ENCODE measurements at regions not wholly inside any gene's neighbourhood (a gene's known extent, or its start where the extent isn't known, plus 50 kb on each side); places are given as distances from the start of the nearest gene placed in this dataset.
"Not testable (repeated sequence)": the region's sequence is repeated elsewhere in the genome, so short reads cannot be mapped to it uniquely, and the experiment has no call there.

- not testable (repeated sequence) for H3K4me1 Mint-ChIP-seq (ENCODE audit: low read depth in 2 of 2); H3K27me3 Mint-ChIP-seq; H3K9me3 Mint-ChIP-seq; H3K27ac Mint-ChIP-seq; H3K36me3 Mint-ChIP-seq (ENCODE audit: insufficient read depth); ATAC-seq (replicated peaks); H3K4me3 Mint-ChIP-seq; DNase-seq
Measured at GRCh38 chr5:101040002-101040401, 136.9 kb upstream of the ST8SIA4 start.

GRCh38 chr5:101036778-101037177 lies 133.7 kb upstream of the ST8SIA4 start:
- Mint-ChIP-seq H3K4me3 (no peak overlapping the region), H3K36me3 (ENCODE audit: insufficient read depth) (no peaks in the 10 kb centered on the region), H3K4me1 (ENCODE audit: low read depth in 2 of 2) (peaks cover 0 to 3% of the 10 kb centered on the region in 2 donors), H3K9me3 (peaks cover 0 to 2% of the 10 kb centered on the region in 2 donors), H3K27me3 (peaks cover 0 to 10% of the 10 kb centered on the region in 2 donors), H3K27ac (no peak overlapping the region)
- ATAC-seq (replicated peaks) (no peak), DNase-seq (no peak)

GRCh38 chr5:101035425-101035824 lies 132.3 kb upstream of the ST8SIA4 start:
- Mint-ChIP-seq H3K9me3 (peaks cover 0 to 2% of the 10 kb centered on the region in 2 donors), H3K27me3 (peaks cover 0 to 9% of the 10 kb centered on the region in 2 donors), H3K4me3 (no peak overlapping the region), H3K27ac (no peak overlapping the region), H3K36me3 (ENCODE audit: insufficient read depth) (no peaks in the 10 kb centered on the region), H3K4me1 (ENCODE audit: low read depth in 2 of 2) (peaks cover 0 to 3% of the 10 kb centered on the region in 2 donors)
- no peak for ATAC-seq (replicated peaks)
- no peak for DNase-seq

GRCh38 chr5:101024299-101024698 lies 121.2 kb upstream of the ST8SIA4 start:
- no peak for DNase-seq
- no peaks in the 10 kb centered on the region for H3K36me3 Mint-ChIP-seq (ENCODE audit: insufficient read depth)
- H3K9me3 Mint-ChIP-seq, result no peaks in the 10 kb centered on the region
- H3K4me1 Mint-ChIP-seq (ENCODE audit: low read depth in 2 of 2), result no peaks in the 10 kb centered on the region
- no peak overlapping the region for H3K4me3 Mint-ChIP-seq
- peaks cover 10 to 11% of the 10 kb centered on the region in 2 donors for H3K27me3 Mint-ChIP-seq
- ATAC-seq (replicated peaks), result no peak
- H3K27ac Mint-ChIP-seq, result no peak overlapping the region

GRCh38 chr5:101018299-101018698 lies 115.2 kb upstream of the ST8SIA4 start:
- DNase-seq (no peak), ATAC-seq (replicated peaks) (no peak)
- Mint-ChIP-seq H3K9me3 (no peaks in the 10 kb centered on the region), H3K4me1 (ENCODE audit: low read depth in 2 of 2) (no peaks in the 10 kb centered on the region), H3K27me3 (no peaks in the 10 kb centered on the region), H3K4me3 (no peak overlapping the region), H3K36me3 (ENCODE audit: insufficient read depth) (no peaks in the 10 kb centered on the region), H3K27ac (no peak overlapping the region)

- H3K36me3 Mint-ChIP-seq (ENCODE audit: insufficient read depth), result no peaks in the 10 kb centered on the region
- DNase-seq (no peak), ATAC-seq (replicated peaks) (no peak)
- no peak overlapping the region for H3K27ac Mint-ChIP-seq
- H3K4me3 Mint-ChIP-seq, result no peak overlapping the region
- no peaks in the 10 kb centered on the region for H3K9me3 Mint-ChIP-seq
- no peaks in the 10 kb centered on the region for H3K4me1 Mint-ChIP-seq (ENCODE audit: low read depth in 2 of 2)
- no peaks in the 10 kb centered on the region for H3K27me3 Mint-ChIP-seq
Measured at GRCh38 chr5:101012880-101013279, 109.8 kb upstream of the ST8SIA4 start.

- H3K4me1 Mint-ChIP-seq (ENCODE audit: low read depth in 2 of 2), result no peaks in the 10 kb centered on the region
- no peak overlapping the region for H3K27ac Mint-ChIP-seq
- H3K4me3 Mint-ChIP-seq, result no peak overlapping the region
- DNase-seq, result no peak
- ATAC-seq (replicated peaks), result no peak
- H3K9me3 Mint-ChIP-seq, result no peaks in the 10 kb centered on the region
- no peaks in the 10 kb centered on the region for H3K36me3 Mint-ChIP-seq (ENCODE audit: insufficient read depth)
- no peaks in the 10 kb centered on the region for H3K27me3 Mint-ChIP-seq
Measured at GRCh38 chr5:101009758-101010519, 106.9 kb upstream of the ST8SIA4 start.

- no peaks in the 10 kb centered on the region for H3K36me3 Mint-ChIP-seq (ENCODE audit: insufficient read depth)
- DNase-seq, result no peak
- no peak overlapping the region for H3K27ac Mint-ChIP-seq
Measured at GRCh38 chr5:100992354-100992753, 89.3 kb upstream of the ST8SIA4 start.

GRCh38 chr5:100983601-100984000 lies 80.5 kb upstream of the ST8SIA4 start:
- not testable (repeated sequence) for ATAC-seq (replicated peaks); H3K36me3 Mint-ChIP-seq (ENCODE audit: insufficient read depth); H3K9me3 Mint-ChIP-seq; H3K27ac Mint-ChIP-seq; DNase-seq; H3K4me3 Mint-ChIP-seq; H3K4me1 Mint-ChIP-seq (ENCODE audit: low read depth in 2 of 2)
- peaks cover 9 to 17% of the 10 kb centered on the region in 2 donors for H3K27me3 Mint-ChIP-seq

More at GRCh38 chr5:100992354-100992753, 89.3 kb upstream of the ST8SIA4 start:
- Mint-ChIP-seq H3K27me3 (peaks cover 11 to 12% of the 10 kb centered on the region in 2 donors), H3K4me1 (ENCODE audit: low read depth in 2 of 2) (no peaks in the 10 kb centered on the region), H3K9me3 (no peaks in the 10 kb centered on the region), H3K4me3 (no peak overlapping the region)
- no peak for ATAC-seq (replicated peaks)

GRCh38 chr5:100974082-100974481 lies 71.0 kb upstream of the ST8SIA4 start:
- DNase-seq, result no peak
- Mint-ChIP-seq H3K27me3 (peaks cover 0 to 13% of the 10 kb centered on the region in 2 donors), H3K4me3 (no peak overlapping the region), H3K4me1 (ENCODE audit: low read depth in 2 of 2) (no peaks in the 10 kb centered on the region), H3K9me3 (peaks cover 0 to 3% of the 10 kb centered on the region in 2 donors), H3K27ac (no peak overlapping the region), H3K36me3 (ENCODE audit: insufficient read depth) (no peaks in the 10 kb centered on the region)
- ATAC-seq (replicated peaks), result no peak

GRCh38 chr5:100970646-100971255 lies 67.7 kb upstream of the ST8SIA4 start:
- no peaks in the 10 kb centered on the region for H3K36me3 Mint-ChIP-seq (ENCODE audit: insufficient read depth)
- no peaks in the 10 kb centered on the region for H3K4me1 Mint-ChIP-seq (ENCODE audit: low read depth in 2 of 2)
- ATAC-seq (replicated peaks) (no peak), DNase-seq (no peak)
- peaks cover 0 to 13% of the 10 kb centered on the region in 2 donors for H3K27me3 Mint-ChIP-seq
- H3K4me3 Mint-ChIP-seq, result no peak overlapping the region
- H3K27ac Mint-ChIP-seq, result no peak overlapping the region
- no peaks in the 10 kb centered on the region for H3K9me3 Mint-ChIP-seq

GRCh38 chr5:100965291-100965690 lies 62.2 kb upstream of the ST8SIA4 start:
- no peak overlapping the region for H3K4me3 Mint-ChIP-seq
- peaks cover 0 to 2% of the 10 kb centered on the region in 2 donors for H3K9me3 Mint-ChIP-seq
- no peak for DNase-seq
- peaks cover 0 to under 1% of the 10 kb centered on the region in 2 donors for H3K27me3 Mint-ChIP-seq
- no peaks in the 10 kb centered on the region for H3K36me3 Mint-ChIP-seq (ENCODE audit: insufficient read depth)
- ATAC-seq (replicated peaks), result no peak
- H3K4me1 Mint-ChIP-seq (ENCODE audit: low read depth in 2 of 2), result no peaks in the 10 kb centered on the region
- H3K27ac Mint-ChIP-seq, result no peak overlapping the region

Measured in effector memory CD8-positive, alpha-beta T cell (primary cell).